Neural crest cell (in vitro differentiated cells): ENCODE measurements at regions not wholly inside any gene's neighbourhood (a gene's known extent, or its start where the extent isn't known, plus 50 kb on each side); places are given as distances from the start of the nearest gene placed in this dataset.

Experiments
- DNase-seq: peaks from one replicate; pipeline ENCODE4 v3.0.0; 2021; ENCODE audit warnings: low read depth, mixed read lengths, low spot score
- H3K27ac Mint-ChIP-seq: one replicate; pipeline ENCODE4 v1.8.0; 2021; ENCODE audit warnings: mild to moderate bottlenecking, mixed read lengths; ENCODE audit not compliant: unreplicated experiment
- H3K27me3 Mint-ChIP-seq: 2 replicates; pipeline ENCODE4 v1.8.0; 2021; ENCODE audit warnings: low read depth, mild to moderate bottlenecking, mixed read lengths
- H3K36me3 Mint-ChIP-seq: 2 replicates; pipeline ENCODE4 v1.8.0; 2021; ENCODE audit warnings: low read depth, mild to moderate bottlenecking, mixed read lengths
- H3K4me1 Mint-ChIP-seq: 2 replicates; pipeline ENCODE4 v1.8.0; 2021; ENCODE audit warnings: mixed read lengths
- H3K4me3 Mint-ChIP-seq: one replicate; pipeline ENCODE4 v1.8.0; 2021; ENCODE audit warnings: mild to moderate bottlenecking, mixed read lengths
- H3K9me3 Mint-ChIP-seq: 2 replicates; pipeline ENCODE4 v1.8.0; 2021; ENCODE audit warnings: mixed read lengths
- TF ChIP-seq, protein P1 (sequence below): fragments of 200-600 bp; sonication (generic); conservative IDR thresholded peaks from 2 replicates; pipeline ENCODE4 v1.5.0; 2021; ENCODE audit warnings: antibody characterized with exemption, mild to moderate bottlenecking

DNA sequence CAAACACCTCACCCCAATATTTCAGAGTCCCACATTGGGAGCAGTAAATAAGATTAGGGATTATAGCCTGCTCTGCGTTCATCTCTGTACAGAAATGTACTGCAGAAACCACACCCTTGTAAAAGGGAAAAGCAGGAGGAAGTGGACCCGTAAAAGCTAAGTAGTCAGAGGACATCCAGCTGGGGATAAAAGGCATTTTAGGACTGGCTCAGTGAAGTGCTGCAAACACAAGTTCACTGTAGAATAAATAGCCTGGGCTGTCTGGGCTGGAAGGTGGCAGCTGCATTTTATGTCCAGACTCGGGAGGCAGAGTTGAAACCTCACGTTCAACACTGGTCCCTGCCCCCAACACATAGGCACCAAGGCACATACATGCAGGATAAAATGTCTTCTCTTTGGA lies 178.7 kb upstream of the FAT1 start:
- no peaks in the 10 kb centered on the region for H3K36me3 Mint-ChIP-seq
- no peaks in the 10 kb centered on the region for H3K4me1 Mint-ChIP-seq
- no peak overlapping the region for H3K27ac Mint-ChIP-seq
- TF ChIP-seq, protein P1, sequence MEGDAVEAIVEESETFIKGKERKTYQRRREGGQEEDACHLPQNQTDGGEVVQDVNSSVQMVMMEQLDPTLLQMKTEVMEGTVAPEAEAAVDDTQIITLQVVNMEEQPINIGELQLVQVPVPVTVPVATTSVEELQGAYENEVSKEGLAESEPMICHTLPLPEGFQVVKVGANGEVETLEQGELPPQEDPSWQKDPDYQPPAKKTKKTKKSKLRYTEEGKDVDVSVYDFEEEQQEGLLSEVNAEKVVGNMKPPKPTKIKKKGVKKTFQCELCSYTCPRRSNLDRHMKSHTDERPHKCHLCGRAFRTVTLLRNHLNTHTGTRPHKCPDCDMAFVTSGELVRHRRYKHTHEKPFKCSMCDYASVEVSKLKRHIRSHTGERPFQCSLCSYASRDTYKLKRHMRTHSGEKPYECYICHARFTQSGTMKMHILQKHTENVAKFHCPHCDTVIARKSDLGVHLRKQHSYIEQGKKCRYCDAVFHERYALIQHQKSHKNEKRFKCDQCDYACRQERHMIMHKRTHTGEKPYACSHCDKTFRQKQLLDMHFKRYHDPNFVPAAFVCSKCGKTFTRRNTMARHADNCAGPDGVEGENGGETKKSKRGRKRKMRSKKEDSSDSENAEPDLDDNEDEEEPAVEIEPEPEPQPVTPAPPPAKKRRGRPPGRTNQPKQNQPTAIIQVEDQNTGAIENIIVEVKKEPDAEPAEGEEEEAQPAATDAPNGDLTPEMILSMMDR: no peak
- DNase-seq: no peak
- H3K9me3 Mint-ChIP-seq: peaks cover under 1% of the 10 kb centered on the region
- H3K27me3 Mint-ChIP-seq: no peaks in the 10 kb centered on the region
- no peak overlapping the region for H3K4me3 Mint-ChIP-seq

GRCh38 chr4:186904101-186904500 lies 180.4 kb upstream of the FAT1 start:
- Mint-ChIP-seq H3K4me3 (no peak overlapping the region), H3K27ac (no peak overlapping the region), H3K9me3 (peaks cover 4% of the 10 kb centered on the region), H3K4me1 (no peaks in the 10 kb centered on the region), H3K36me3 (peaks cover 4% of the 10 kb centered on the region), H3K27me3 (no peaks in the 10 kb centered on the region)
- TF ChIP-seq, protein P1: no peak
- DNase-seq: no peak

DNA sequence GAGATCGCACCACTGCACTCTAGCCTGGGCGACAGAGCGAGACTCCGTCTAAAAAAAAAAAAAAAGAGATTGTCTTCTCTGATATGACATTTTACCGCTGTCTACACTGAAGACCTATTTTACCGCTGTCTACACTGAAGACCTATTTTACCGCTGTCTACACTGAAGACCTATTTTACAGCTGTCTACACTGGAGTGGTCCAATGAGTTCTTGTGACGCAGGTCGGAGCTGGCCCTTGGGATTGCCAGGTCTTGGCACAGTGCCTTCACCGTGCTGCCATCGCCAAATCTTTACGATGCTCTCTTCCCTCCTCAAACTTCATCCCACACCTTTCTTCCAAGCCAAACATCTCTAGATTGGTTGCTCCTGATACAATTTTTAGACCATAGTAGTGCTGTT lies 183.1 kb upstream of the FAT1 start:
- H3K27ac Mint-ChIP-seq: no peak overlapping the region
- H3K4me3 Mint-ChIP-seq: no peak overlapping the region
- H3K9me3 Mint-ChIP-seq: peaks cover 4% of the 10 kb centered on the region
- DNase-seq: no peak
- TF ChIP-seq, protein P1: no peak
- no peaks in the 10 kb centered on the region for H3K4me1 Mint-ChIP-seq
- H3K27me3 Mint-ChIP-seq: no peaks in the 10 kb centered on the region
- peaks cover 4% of the 10 kb centered on the region for H3K36me3 Mint-ChIP-seq

DNA sequence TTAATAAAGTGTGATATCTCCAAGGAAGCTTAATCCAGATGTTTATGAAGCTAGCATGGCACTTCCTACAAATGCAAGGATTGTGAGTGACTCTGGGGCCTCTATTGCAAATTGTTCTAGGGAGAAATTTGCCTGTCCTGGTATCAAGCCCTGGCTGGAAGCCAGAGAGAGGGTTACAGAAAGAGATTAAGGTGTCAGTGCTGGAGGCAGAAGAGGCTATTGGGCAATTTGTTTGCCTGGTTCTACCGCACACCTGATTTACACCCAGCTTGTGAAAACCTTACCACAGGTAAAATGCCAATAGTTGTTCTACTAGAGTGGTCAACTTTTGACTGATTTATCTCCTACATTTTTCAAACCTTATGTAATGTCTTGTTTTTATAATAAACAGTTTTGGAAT lies 186.7 kb upstream of the FAT1 start:
- peaks cover 4% of the 10 kb centered on the region for H3K36me3 Mint-ChIP-seq
- TF ChIP-seq, protein P1: no peak
- no peak for DNase-seq
- H3K9me3 Mint-ChIP-seq: peaks cover 4% of the 10 kb centered on the region
- no peak overlapping the region for H3K27ac Mint-ChIP-seq
- no peaks in the 10 kb centered on the region for H3K4me1 Mint-ChIP-seq
- H3K27me3 Mint-ChIP-seq: no peaks in the 10 kb centered on the region
- no peak overlapping the region for H3K4me3 Mint-ChIP-seq

DNA sequence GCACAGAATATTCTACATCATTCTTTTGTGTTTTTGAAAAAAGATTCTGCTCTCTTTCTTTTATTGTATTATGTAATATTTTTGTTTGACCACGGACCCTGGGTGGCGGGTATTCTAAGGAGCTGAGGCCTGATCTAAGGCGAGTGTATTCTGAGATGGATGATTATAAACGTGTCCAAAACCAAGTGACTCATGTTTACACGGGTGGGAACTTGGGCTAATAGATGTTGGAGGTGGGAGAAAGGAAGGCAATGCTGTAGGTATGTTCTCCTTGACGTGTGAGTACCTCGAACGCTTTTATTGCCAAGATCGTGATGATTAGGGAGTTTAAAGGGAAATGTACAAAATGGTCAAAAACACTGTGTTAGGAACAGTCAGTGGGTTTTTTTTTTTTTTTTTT lies 188.9 kb upstream of the FAT1 start:
- Mint-ChIP-seq H3K27me3 (no peaks in the 10 kb centered on the region), H3K27ac (no peak overlapping the region), H3K4me1 (no peaks in the 10 kb centered on the region), H3K9me3 (peaks cover 3% of the 10 kb centered on the region), H3K4me3 (no peak overlapping the region), H3K36me3 (peaks cover 2% of the 10 kb centered on the region)
- TF ChIP-seq, protein P1: no peak
- no peak for DNase-seq

DNA sequence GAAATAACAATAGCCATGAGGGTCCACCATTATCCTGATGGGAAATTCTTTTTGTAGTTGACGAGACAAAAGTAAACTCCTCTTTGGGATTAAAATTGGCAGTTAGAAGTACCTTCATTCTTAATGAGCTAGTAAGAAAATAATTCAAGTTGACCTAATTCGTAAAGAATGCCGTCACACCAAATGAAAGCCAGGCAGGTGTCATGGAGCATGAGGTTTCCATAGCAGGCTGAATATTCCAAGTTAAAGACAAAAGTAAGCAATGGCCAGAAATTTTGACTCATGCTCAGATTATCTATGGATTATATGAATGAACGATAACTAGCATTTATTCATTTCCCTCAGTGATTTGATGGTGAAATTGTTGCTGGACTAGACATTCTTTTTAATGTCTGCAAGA lies 192.2 kb upstream of the FAT1 start:
- TF ChIP-seq, protein P1: no peak
- peaks cover 5% of the 10 kb centered on the region for H3K9me3 Mint-ChIP-seq
- H3K36me3 Mint-ChIP-seq: no peaks in the 10 kb centered on the region
- no peak for DNase-seq
- H3K4me3 Mint-ChIP-seq: no peak overlapping the region
- peaks cover 4% of the 10 kb centered on the region for H3K4me1 Mint-ChIP-seq
- H3K27ac Mint-ChIP-seq: no peak overlapping the region
- no peaks in the 10 kb centered on the region for H3K27me3 Mint-ChIP-seq
